Type B pancreatic cell (in vitro differentiated cells): ENCODE measurements at regions not wholly inside any gene's neighbourhood (a gene's known extent, or its start where the extent isn't known, plus 50 kb on each side); places are given as distances from the start of the nearest gene placed in this dataset.

Source experiments
- DNase-seq: peaks from one replicate; pipeline ENCODE4 v3.0.0; 2021; ENCODE audit warnings: mixed read lengths; ENCODE audit not compliant: unreplicated experiment; ENCODE audit errors: extremely low spot score
- H3K27ac Mint-ChIP-seq: 2 replicates; pipeline ENCODE4 v1.8.0; 2021; ENCODE audit warnings: mild to moderate bottlenecking, mixed read lengths
- H3K27me3 Mint-ChIP-seq: 2 replicates; pipeline ENCODE4 v1.8.0; 2021; ENCODE audit warnings: mixed read lengths
- H3K36me3 Mint-ChIP-seq: 2 replicates; pipeline ENCODE4 v1.8.0; 2021; ENCODE audit warnings: mixed read lengths
- H3K4me1 Mint-ChIP-seq: one replicate; pipeline ENCODE4 v1.8.0; 2021; ENCODE audit warnings: mixed read lengths; ENCODE audit not compliant: unreplicated experiment
- H3K4me3 Mint-ChIP-seq: 2 replicates; pipeline ENCODE4 v1.8.0; 2021; ENCODE audit warnings: mild to moderate bottlenecking, mixed read lengths
- H3K9me3 Mint-ChIP-seq: 2 replicates; pipeline ENCODE4 v1.8.0; 2021; ENCODE audit warnings: mixed read lengths
- CTCF ChIP-seq: fragments of 200-600 bp; sonication (generic); conservative IDR thresholded peaks from 2 replicates; pipeline ENCODE4 v1.5.0; 2021; ENCODE audit warnings: antibody characterized with exemption, mild to moderate bottlenecking

DNA sequence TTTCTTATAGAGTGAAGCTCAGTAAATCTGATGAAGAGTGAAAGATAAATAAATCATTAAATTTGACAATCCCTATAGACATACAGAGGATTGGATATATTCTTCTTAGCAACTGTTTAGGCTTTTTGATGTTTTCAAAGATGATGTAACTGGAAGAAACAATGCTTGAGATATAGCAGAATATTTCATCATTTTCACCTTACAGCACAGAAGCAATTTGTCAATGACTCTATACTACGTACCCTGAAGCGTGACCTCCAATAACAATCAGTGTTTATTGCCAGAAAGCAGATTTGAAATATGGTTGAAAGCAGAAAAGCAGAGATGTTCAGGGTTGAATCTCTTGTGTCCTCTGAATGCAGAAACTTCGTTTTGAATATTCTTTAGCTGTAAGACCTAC is 228.4 kb downstream of the DTHD1 start:
- H3K27me3 Mint-ChIP-seq, result no peaks in the 10 kb centered on the region

GRCh38 chr4:36511785-36512184 is 230.4 kb downstream of the DTHD1 start:
- no peaks in the 10 kb centered on the region for H3K4me1 Mint-ChIP-seq
- no peaks in the 10 kb centered on the region for H3K36me3 Mint-ChIP-seq
- no peak for TF ChIP-seq CTCF
- no peak for DNase-seq
- H3K9me3 Mint-ChIP-seq, result no peaks in the 10 kb centered on the region
- H3K4me3 Mint-ChIP-seq, result no peak overlapping the region
- no peaks in the 10 kb centered on the region for H3K27me3 Mint-ChIP-seq
- no peak overlapping the region for H3K27ac Mint-ChIP-seq

More for the DNA sequence above, 228.4 kb downstream of the DTHD1 start:
- DNase-seq, result no peak
- no peaks in the 10 kb centered on the region for H3K9me3 Mint-ChIP-seq
- no peaks in the 10 kb centered on the region for H3K4me1 Mint-ChIP-seq
- H3K27ac Mint-ChIP-seq, result no peak overlapping the region
- no peaks in the 10 kb centered on the region for H3K36me3 Mint-ChIP-seq
- no peak for TF ChIP-seq CTCF
- H3K4me3 Mint-ChIP-seq, result no peak overlapping the region

GRCh38 chr4:36516522-36517095 is 235.2 kb downstream of the DTHD1 start:
- no peaks in the 10 kb centered on the region for H3K4me1 Mint-ChIP-seq
- TF ChIP-seq CTCF, result no peak
- no peaks in the 10 kb centered on the region for H3K36me3 Mint-ChIP-seq
- no peak for DNase-seq
- H3K4me3 Mint-ChIP-seq, result no peak overlapping the region
- no peak overlapping the region for H3K27ac Mint-ChIP-seq
- no peaks in the 10 kb centered on the region for H3K9me3 Mint-ChIP-seq
- H3K27me3 Mint-ChIP-seq, result no peaks in the 10 kb centered on the region

DNA sequence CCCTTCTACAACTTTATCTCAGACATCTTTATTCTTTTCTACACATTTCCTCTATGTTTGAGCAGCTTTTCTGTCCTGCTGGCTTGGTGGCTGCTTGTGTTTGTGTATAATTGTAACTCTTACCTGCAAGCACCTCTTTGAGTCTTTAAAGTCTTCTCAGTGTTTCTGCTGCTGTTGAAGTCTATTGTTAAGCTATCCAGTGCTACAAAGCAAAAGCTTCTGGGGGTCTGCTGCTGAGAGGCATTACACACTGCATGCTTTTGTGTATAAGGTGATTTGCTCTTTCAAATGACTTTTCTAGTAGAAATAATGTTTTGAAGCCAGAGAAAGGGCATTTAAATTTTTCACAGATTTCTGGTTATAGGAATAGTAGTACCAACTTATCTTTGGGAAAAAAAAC is 241.8 kb downstream of the DTHD1 start:
- peaks cover 12% of the 10 kb centered on the region for H3K9me3 Mint-ChIP-seq
- no peak overlapping the region for H3K4me3 Mint-ChIP-seq
- H3K4me1 Mint-ChIP-seq, result no peaks in the 10 kb centered on the region
- no peaks in the 10 kb centered on the region for H3K27me3 Mint-ChIP-seq
- no peak for DNase-seq
- H3K36me3 Mint-ChIP-seq, result no peaks in the 10 kb centered on the region
- H3K27ac Mint-ChIP-seq, result no peak overlapping the region
- no peak for TF ChIP-seq CTCF

DNA sequence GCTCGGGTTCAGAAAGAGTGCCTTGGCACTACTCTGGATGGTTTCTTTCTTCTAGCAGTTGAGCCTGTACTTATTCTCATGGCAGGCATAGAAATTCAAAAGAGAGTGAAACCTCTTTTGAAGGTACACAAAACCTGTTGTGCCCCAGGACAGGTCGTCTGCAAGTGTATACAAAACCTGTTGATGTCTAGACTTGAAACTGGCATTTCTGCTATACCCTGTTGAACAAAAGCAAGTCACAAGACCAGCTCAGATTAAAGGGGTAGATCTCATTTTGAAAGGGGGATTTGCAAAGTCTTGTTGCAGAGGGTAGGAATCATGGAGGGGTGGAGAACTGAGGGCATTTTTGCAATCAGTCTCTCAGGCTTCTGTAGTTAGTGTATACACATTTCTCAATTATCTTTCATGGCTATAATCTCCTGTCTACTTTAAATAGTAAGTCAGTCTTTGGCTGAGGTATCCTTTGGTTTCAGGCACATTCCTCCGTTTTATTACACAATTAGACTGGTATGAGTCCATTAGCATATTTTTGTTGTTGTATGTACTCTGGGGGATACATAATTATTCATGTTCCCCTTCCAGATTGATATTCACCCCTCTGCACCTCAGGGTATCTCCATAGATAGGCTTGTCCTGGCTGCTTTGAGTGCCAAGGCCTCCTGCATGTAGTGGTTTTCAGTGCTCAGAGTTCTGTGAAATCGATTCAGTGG is 251.4 kb downstream of the DTHD1 start:
- TF ChIP-seq CTCF, result no peak
- peaks cover 4% of the 10 kb centered on the region for H3K4me1 Mint-ChIP-seq
- peaks cover 8% of the 10 kb centered on the region for H3K9me3 Mint-ChIP-seq
- H3K27ac Mint-ChIP-seq, result no peak overlapping the region
- H3K27me3 Mint-ChIP-seq, result no peaks in the 10 kb centered on the region
- H3K36me3 Mint-ChIP-seq, result no peaks in the 10 kb centered on the region
- no peak overlapping the region for H3K4me3 Mint-ChIP-seq
- no peak for DNase-seq
